Gastrocnemius medialis (tissue), 4 donors: ENCODE measurements at regions not wholly inside any gene's neighbourhood (a gene's known extent, or its start where the extent isn't known, plus 50 kb on each side); places are given as distances from the start of the nearest gene placed in this dataset.

Experiments used
- ATAC-seq, 2 donors: fragments of 150-250 bp; one replicate each; pipeline ENCODE4 v1.9.1; 2016
- DNase-seq, 2 donors: peaks; one replicate each; pipeline ENCODE4 v3.0.0-alpha.2; 2019
- H3K27ac ChIP-seq, 4 donors: fragments of 200-600 bp; sonication (generic); 1 replicate in 1 of 4; 2 replicates in 3 of 4; pipeline ENCODE4 v1.5.1; 2016 to 2018; ENCODE audit warnings: mild to moderate bottlenecking in 2 of 4, moderate library complexity in 1 of 4
- H3K27me3 ChIP-seq, 3 donors: fragments of 200-600 bp; sonication (generic) in 2 of 3; 1 replicate in 1 of 3; 2 replicates in 2 of 3; pipeline versions ENCODE4 v1.5.1 to v1.6.0; 2016 to 2019; ENCODE audit warnings: mild to moderate bottlenecking in 1 of 3, moderate library complexity in 1 of 3
- H3K36me3 ChIP-seq, 2 donors: fragments of 200-600 bp; sonication (generic) in 1 of 2; one replicate each; pipeline ENCODE4 v1.5.1; 2017 to 2018
- H3K4me1 ChIP-seq, 2 donors: fragments of 200-600 bp; sonication (generic) in 1 of 2; one replicate each; pipeline ENCODE4 v1.5.1; 2016 to 2017; ENCODE audit warnings: mild to moderate bottlenecking in 2 of 2
- H3K4me3 ChIP-seq, 4 donors: fragments of 200-600 bp; sonication (generic) in 3 of 4; 1 replicate in 1 of 4; 2 replicates in 3 of 4; pipeline ENCODE4 v1.5.1; 2016 to 2019; ENCODE audit warnings: mild to moderate bottlenecking in 2 of 4
- H3K9me3 ChIP-seq, 3 donors: fragments of 200-600 bp; sonication (generic) in 2 of 3; 1 replicate in 1 of 3; 2 replicates in 2 of 3; pipeline ENCODE4 v1.5.1; 2016 to 2019
- CTCF ChIP-seq, 5 experiments: fragments of 450-650 bp in 3 of 5; fragments of 200-600 bp in 2 of 5; sonication (generic) in 2 of 5; IDR thresholded peaks in 4 of 5; conservative IDR thresholded peaks in 1 of 5; 1 replicate in 4 of 5; 2 replicates in 1 of 5; pipeline ENCODE4 v1.5.1; 2016 to 2019; ENCODE audit warnings: antibody characterized with exemption in 5 of 5, mild to moderate bottlenecking in 3 of 5, moderate library complexity in 3 of 5
- POLR2A ChIP-seq, 2 donors: fragments of 450-650 bp; IDR thresholded peaks; one replicate each; pipeline ENCODE4 v1.6.1; 2017; ENCODE audit warnings: antibody characterized with exemption in 2 of 2, mild to moderate bottlenecking in 2 of 2, moderate library complexity in 2 of 2
- in situ Hi-C, 4 donors: fragments of 200-750 bp; cut with MboI; loops; one replicate each; pipeline versions ENCODE4 v1.15.0 to v1.8.0; 2017; ENCODE audit warnings: low sequenced_read_pairs in 4 of 4
- intact Hi-C: fragments of 100-400 bp; cut with DNase I; formaldehyde crosslinking; loops from one replicate; pipeline ENCODE4 v1.15.1; 2023; ENCODE audit warnings: low total_unique reads

GRCh38 chr1:14507262-14507661 lies 91.2 kb upstream of the KAZN start:
- no peak for DNase-seq
- TF ChIP-seq POLR2A (IDR thresholded peaks at IDR 0.05) (no peak), CTCF (IDR thresholded peaks at IDR 0.05 in 4 of 5, conservative IDR thresholded peaks at IDR 0.05 in 1 of 5) (no peak)
- H3K4me1 ChIP-seq: no peaks in the 10 kb centered on the region
- no peak overlapping the region for H3K4me3 ChIP-seq
- intact Hi-C loops (no loop called here), in situ Hi-C loops (no loop called here)
- no peak overlapping the region for H3K27ac ChIP-seq
- no peaks in the 10 kb centered on the region for H3K9me3 ChIP-seq
- peaks cover 0 to 2% (median 0%) of the 10 kb centered on the region in 3 donors for H3K27me3 ChIP-seq
- no peak for ATAC-seq
- no peaks in the 10 kb centered on the region for H3K36me3 ChIP-seq

GRCh38 chr1:14508613-14509012 lies 89.9 kb upstream of the KAZN start:
- intact Hi-C loops (no loop called here), in situ Hi-C loops (no loop called here)
- Histone ChIP-seq H3K9me3 (no peaks in the 10 kb centered on the region), H3K4me3 (no peak overlapping the region), H3K36me3 (no peaks in the 10 kb centered on the region), H3K27ac (no peak overlapping the region), H3K4me1 (no peaks in the 10 kb centered on the region), H3K27me3 (peaks cover 0 to 2% (median 0%) of the 10 kb centered on the region in 3 donors)
- TF ChIP-seq CTCF (IDR thresholded peaks at IDR 0.05 in 4 of 5, conservative IDR thresholded peaks at IDR 0.05 in 1 of 5) (no peak), POLR2A (IDR thresholded peaks at IDR 0.05) (no peak)
- DNase-seq (no peak), ATAC-seq (no peak)

GRCh38 chr1:14511166-14511680 lies 87.3 kb upstream of the KAZN start:
- no peak for ATAC-seq
- Histone ChIP-seq H3K4me1 (no peaks in the 10 kb centered on the region), H3K27ac (no peak overlapping the region), H3K4me3 (no peak overlapping the region), H3K27me3 (peaks cover 0 to 2% (median 0%) of the 10 kb centered on the region in 3 donors), H3K9me3 (no peaks in the 10 kb centered on the region), H3K36me3 (no peaks in the 10 kb centered on the region)
- no peak for DNase-seq
- intact Hi-C loops (no loop called here), in situ Hi-C loops (no loop called here)
- TF ChIP-seq CTCF (IDR thresholded peaks at IDR 0.05 in 4 of 5, conservative IDR thresholded peaks at IDR 0.05 in 1 of 5): no peak
- TF ChIP-seq POLR2A (IDR thresholded peaks at IDR 0.05): no peak

GRCh38 chr1:14511796-14512585 lies 86.5 kb upstream of the KAZN start:
- TF ChIP-seq CTCF (IDR thresholded peaks at IDR 0.05 in 4 of 5, conservative IDR thresholded peaks at IDR 0.05 in 1 of 5) (no peak), POLR2A (IDR thresholded peaks at IDR 0.05) (no peak)
- Histone ChIP-seq H3K27me3 (peaks cover 0 to 2% (median 0%) of the 10 kb centered on the region in 3 donors), H3K9me3 (no peaks in the 10 kb centered on the region), H3K4me1 (no peaks in the 10 kb centered on the region), H3K36me3 (no peaks in the 10 kb centered on the region), H3K27ac (no peak overlapping the region), H3K4me3 (no peak overlapping the region)
- intact Hi-C loops (no loop called here), in situ Hi-C loops (no loop called here)
- ATAC-seq (no peak), DNase-seq (no peak)
